ENCODE measurements at regions not wholly inside any gene's neighbourhood (a gene's known extent, or its start where the extent isn't known, plus 50 kb on each side); places are given as distances from the start of the nearest gene placed in this dataset.

- DNase-seq (ENCODE audit: unreplicated experiment) = no peak
- intact Hi-C loops (cut with micrococcal nuclease) = no loop called here
- H3K36me3 Mint-ChIP-seq (ENCODE audit: insufficient read depth, unreplicated experiment) = no peaks in the 10 kb centered on the region
- BruUV-seq (replicated peaks) = no TSS peak
- CTCF ChIA-PET = no interaction called here
- TF ChIP-seq, protein P1, sequence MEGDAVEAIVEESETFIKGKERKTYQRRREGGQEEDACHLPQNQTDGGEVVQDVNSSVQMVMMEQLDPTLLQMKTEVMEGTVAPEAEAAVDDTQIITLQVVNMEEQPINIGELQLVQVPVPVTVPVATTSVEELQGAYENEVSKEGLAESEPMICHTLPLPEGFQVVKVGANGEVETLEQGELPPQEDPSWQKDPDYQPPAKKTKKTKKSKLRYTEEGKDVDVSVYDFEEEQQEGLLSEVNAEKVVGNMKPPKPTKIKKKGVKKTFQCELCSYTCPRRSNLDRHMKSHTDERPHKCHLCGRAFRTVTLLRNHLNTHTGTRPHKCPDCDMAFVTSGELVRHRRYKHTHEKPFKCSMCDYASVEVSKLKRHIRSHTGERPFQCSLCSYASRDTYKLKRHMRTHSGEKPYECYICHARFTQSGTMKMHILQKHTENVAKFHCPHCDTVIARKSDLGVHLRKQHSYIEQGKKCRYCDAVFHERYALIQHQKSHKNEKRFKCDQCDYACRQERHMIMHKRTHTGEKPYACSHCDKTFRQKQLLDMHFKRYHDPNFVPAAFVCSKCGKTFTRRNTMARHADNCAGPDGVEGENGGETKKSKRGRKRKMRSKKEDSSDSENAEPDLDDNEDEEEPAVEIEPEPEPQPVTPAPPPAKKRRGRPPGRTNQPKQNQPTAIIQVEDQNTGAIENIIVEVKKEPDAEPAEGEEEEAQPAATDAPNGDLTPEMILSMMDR (IDR thresholded peaks at IDR 0.05; ENCODE audit: unreplicated experiment) = no peak
- no peaks in the 10 kb centered on the region for H3K27me3 Mint-ChIP-seq (ENCODE audit: insufficient read depth, unreplicated experiment)
- peaks cover 2% of the 10 kb centered on the region for H3K4me1 Mint-ChIP-seq (ENCODE audit: insufficient read depth, unreplicated experiment)
- peaks cover 3% of the 10 kb centered on the region for H3K9me3 Mint-ChIP-seq (ENCODE audit: unreplicated experiment)
- POLR2A ChIA-PET = interaction anchor here (0.7 to 0.8 kb wide), 2 partner anchors 8 to 679 kb away, joined by 3 read pairs; no protein-coding TSS in a partner anchor
- no peak overlapping the region for H3K27ac Mint-ChIP-seq (ENCODE audit: low read depth, unreplicated experiment)
- H3K4me3 Mint-ChIP-seq (ENCODE audit: unreplicated experiment) = no peak overlapping the region
These were observed 1197.9 kb upstream of the SEL1L start for GRCh38 chr14:82731526-82731925.

DNA sequence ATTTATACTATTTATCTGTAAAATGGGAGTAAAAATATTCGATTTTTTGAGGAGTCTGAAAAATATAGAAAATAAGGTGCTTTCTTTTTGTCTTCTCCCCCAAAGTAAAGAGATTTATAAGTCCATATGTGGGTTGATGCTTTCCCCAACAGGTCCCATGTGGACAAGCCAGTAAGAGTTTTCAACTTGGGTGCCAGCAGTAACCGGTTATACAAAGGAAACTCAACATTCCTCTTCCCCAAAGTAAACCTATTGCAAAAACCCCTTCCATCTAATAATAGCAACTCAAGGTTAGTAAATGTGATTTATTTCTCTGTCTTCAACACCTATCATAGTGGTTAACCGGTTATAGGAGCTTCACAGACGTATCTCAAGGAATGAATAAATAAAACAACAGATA lies 1206.9 kb upstream of the SEL1L start:
- Mint-ChIP-seq H3K27me3 (ENCODE audit: insufficient read depth, unreplicated experiment) (no peaks in the 10 kb centered on the region), H3K36me3 (ENCODE audit: insufficient read depth, unreplicated experiment) (no peaks in the 10 kb centered on the region), H3K9me3 (ENCODE audit: unreplicated experiment) (peaks cover 15% of the 10 kb centered on the region), H3K4me1 (ENCODE audit: insufficient read depth, unreplicated experiment) (peaks cover 5% of the 10 kb centered on the region), H3K27ac (ENCODE audit: low read depth, unreplicated experiment) (no peak overlapping the region), H3K4me3 (ENCODE audit: unreplicated experiment) (no peak overlapping the region)
- TF ChIP-seq, protein P1 (IDR thresholded peaks at IDR 0.05; ENCODE audit: unreplicated experiment) = no peak
- BruUV-seq (replicated peaks) = no TSS peak
- ChIA-PET POLR2A (no interaction called here), CTCF (no interaction called here)
- no peak for DNase-seq (ENCODE audit: unreplicated experiment)
- intact Hi-C loops (cut with micrococcal nuclease) = no loop called here

DNA sequence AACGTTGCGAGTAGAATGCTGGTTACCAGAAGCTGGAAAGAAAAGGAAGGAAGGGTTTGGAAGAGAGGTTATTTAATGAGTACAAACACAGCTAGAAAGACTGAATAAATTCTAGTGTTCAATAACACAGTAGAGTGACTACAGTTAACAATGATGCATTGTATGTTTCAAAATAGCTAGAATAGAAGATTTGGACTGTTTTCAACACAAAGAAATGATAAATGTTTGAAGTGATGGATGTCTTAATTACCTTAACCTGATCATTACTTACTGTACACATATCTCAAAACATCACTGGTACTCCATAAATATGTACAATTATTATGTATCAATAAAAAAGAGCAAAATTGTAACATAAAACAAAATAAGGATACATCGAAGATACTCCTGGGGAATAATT lies 1221.8 kb upstream of the SEL1L start:
- POLR2A ChIA-PET = no interaction called here
- CTCF ChIA-PET = interaction anchor here (0.6 kb wide), 1 partner anchor 204 kb away, joined by 3 read pairs; no protein-coding TSS in a partner anchor

GRCh38 chr14:82755923-82756322 lies 1222.3 kb upstream of the SEL1L start:
- CTCF ChIA-PET = interaction anchor here (0.6 kb wide), 1 partner anchor 205 kb away, joined by 3 read pairs; no protein-coding TSS in a partner anchor
- Mint-ChIP-seq H3K9me3 (ENCODE audit: unreplicated experiment) (peaks cover 7% of the 10 kb centered on the region), H3K36me3 (ENCODE audit: insufficient read depth, unreplicated experiment) (no peaks in the 10 kb centered on the region), H3K4me3 (ENCODE audit: unreplicated experiment) (no peak overlapping the region), H3K27me3 (ENCODE audit: insufficient read depth, unreplicated experiment) (no peaks in the 10 kb centered on the region), H3K4me1 (ENCODE audit: insufficient read depth, unreplicated experiment) (no peaks in the 10 kb centered on the region), H3K27ac (ENCODE audit: low read depth, unreplicated experiment) (no peak overlapping the region)
- no peak for DNase-seq (ENCODE audit: unreplicated experiment)
- TF ChIP-seq, protein P1 (IDR thresholded peaks at IDR 0.05; ENCODE audit: unreplicated experiment) = no peak
- intact Hi-C loops (cut with micrococcal nuclease) = no loop called here
- POLR2A ChIA-PET = no interaction called here
- no TSS peak for BruUV-seq (replicated peaks)

More for the DNA sequence above, 1221.8 kb upstream of the SEL1L start:
- no peak overlapping the region for H3K4me3 Mint-ChIP-seq (ENCODE audit: unreplicated experiment)
- TF ChIP-seq, protein P1 (IDR thresholded peaks at IDR 0.05; ENCODE audit: unreplicated experiment) = no peak
- no peaks in the 10 kb centered on the region for H3K27me3 Mint-ChIP-seq (ENCODE audit: insufficient read depth, unreplicated experiment)
- no peaks in the 10 kb centered on the region for H3K4me1 Mint-ChIP-seq (ENCODE audit: insufficient read depth, unreplicated experiment)
- intact Hi-C loops (cut with micrococcal nuclease) = no loop called here
- H3K27ac Mint-ChIP-seq (ENCODE audit: low read depth, unreplicated experiment) = no peak overlapping the region
- peaks cover 7% of the 10 kb centered on the region for H3K9me3 Mint-ChIP-seq (ENCODE audit: unreplicated experiment)
- H3K36me3 Mint-ChIP-seq (ENCODE audit: insufficient read depth, unreplicated experiment) = no peaks in the 10 kb centered on the region
- no peak for DNase-seq (ENCODE audit: unreplicated experiment)
- no TSS peak for BruUV-seq (replicated peaks)
